HEK293 (cell line): ENCODE measurements at regions not wholly inside any gene's neighbourhood (a gene's known extent, or its start where the extent isn't known, plus 50 kb on each side); places are given as distances from the start of the nearest gene placed in this dataset.

Source experiments
- AEBP2 ChIP-seq: fragments of 450-650 bp; formaldehyde crosslinking; IDR thresholded peaks from 2 replicates; pipeline ENCODE4 v1.5.1; 2016; ENCODE audit warnings: missing biosample characterization, missing genetic modification characterization, borderline replicate concordance
- EGR2 ChIP-seq: fragments of 450-650 bp; formaldehyde crosslinking; IDR thresholded peaks from 2 replicates; pipeline ENCODE4 v1.5.1; 2016; ENCODE audit warnings: low read depth, missing biosample characterization, missing genetic modification characterization
- TCF7L2 ChIP-seq: IDR thresholded peaks from 2 replicates; pipeline ENCODE4 v1.6.1; 2011; ENCODE audit warnings: low read depth, mild to moderate bottlenecking, inconsistent platforms, low read length, moderate library complexity, borderline replicate concordance
- ZNF239 ChIP-seq: fragments of 450-650 bp; formaldehyde crosslinking; IDR thresholded peaks from 2 replicates; pipeline ENCODE4 v1.5.1; 2016; ENCODE audit warnings: missing biosample characterization, missing genetic modification characterization
- ZNF324 ChIP-seq: fragments of 450-650 bp; formaldehyde crosslinking; IDR thresholded peaks from 2 replicates; pipeline ENCODE4 v1.5.1; 2016; ENCODE audit warnings: missing biosample characterization, missing genetic modification characterization
- ZNF473 ChIP-seq: fragments of 450-650 bp; formaldehyde crosslinking; IDR thresholded peaks from 2 replicates; pipeline ENCODE4 v1.5.1; 2017; ENCODE audit warnings: missing biosample characterization, missing genetic modification characterization
- ZNF777 ChIP-seq: fragments of 450-650 bp; formaldehyde crosslinking; IDR thresholded peaks from 2 replicates; pipeline ENCODE4 v1.5.1; 2017; ENCODE audit warnings: missing biosample characterization, missing genetic modification characterization, borderline replicate concordance
- TF ChIP-seq, protein P1 (sequence below): fragments of 450-650 bp; formaldehyde crosslinking; IDR thresholded peaks from 2 replicates; pipeline ENCODE4 v1.5.1; 2016; ENCODE audit warnings: missing biosample characterization, missing genetic modification characterization
- TF ChIP-seq, protein P2 (sequence below): fragments of 450-650 bp; formaldehyde crosslinking; IDR thresholded peaks from 2 replicates; pipeline ENCODE4 v1.5.1; 2016; ENCODE audit warnings: missing biosample characterization, missing genetic modification characterization

DNA sequence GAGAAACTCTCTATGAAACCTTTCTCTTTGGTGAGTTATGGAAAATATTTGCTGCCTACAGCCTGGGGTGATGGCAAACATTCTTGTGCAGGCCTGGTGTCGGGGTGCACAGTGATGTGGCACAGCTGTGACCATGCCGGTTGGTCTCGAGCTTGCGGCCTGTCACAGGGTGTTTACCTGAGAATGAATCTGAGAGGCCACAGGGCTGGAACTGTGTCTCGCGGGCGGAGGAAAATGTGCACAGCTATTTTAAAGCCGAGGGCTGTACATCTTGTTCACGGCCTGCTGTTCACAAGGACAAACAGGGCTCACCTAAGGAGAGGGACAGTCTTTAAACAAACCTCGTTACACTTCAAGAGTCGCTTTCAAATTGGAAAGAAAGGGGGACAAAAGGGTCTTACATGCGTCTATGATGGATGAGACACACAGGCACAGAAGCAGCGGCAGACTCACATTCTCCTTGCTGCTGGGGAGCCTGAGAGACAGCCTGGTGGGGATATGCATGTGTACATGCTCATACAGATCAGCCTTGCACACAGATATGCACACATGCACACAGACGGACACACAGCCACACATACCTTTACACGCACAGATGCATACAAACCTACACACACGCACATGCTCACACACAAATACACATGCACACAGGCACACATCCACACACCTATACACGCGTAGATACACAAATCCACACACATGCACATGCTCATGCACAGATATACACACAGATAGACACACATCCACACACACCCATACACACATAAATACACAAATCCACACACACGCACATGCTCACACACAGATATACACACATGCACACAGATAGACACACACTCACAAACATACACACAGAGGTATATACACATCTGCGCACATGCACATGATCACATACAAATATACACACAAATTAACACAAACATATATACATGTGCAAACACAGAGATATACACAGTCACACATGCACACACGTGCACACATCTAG, 69.6 kb upstream of the FOXA2 start:
- TF ChIP-seq, protein P1, sequence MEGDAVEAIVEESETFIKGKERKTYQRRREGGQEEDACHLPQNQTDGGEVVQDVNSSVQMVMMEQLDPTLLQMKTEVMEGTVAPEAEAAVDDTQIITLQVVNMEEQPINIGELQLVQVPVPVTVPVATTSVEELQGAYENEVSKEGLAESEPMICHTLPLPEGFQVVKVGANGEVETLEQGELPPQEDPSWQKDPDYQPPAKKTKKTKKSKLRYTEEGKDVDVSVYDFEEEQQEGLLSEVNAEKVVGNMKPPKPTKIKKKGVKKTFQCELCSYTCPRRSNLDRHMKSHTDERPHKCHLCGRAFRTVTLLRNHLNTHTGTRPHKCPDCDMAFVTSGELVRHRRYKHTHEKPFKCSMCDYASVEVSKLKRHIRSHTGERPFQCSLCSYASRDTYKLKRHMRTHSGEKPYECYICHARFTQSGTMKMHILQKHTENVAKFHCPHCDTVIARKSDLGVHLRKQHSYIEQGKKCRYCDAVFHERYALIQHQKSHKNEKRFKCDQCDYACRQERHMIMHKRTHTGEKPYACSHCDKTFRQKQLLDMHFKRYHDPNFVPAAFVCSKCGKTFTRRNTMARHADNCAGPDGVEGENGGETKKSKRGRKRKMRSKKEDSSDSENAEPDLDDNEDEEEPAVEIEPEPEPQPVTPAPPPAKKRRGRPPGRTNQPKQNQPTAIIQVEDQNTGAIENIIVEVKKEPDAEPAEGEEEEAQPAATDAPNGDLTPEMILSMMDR = no peak
- no peak for TF ChIP-seq ZNF777 (tag by site-specific recombination)
- TF ChIP-seq TCF7L2 = no peak
- no peak for TF ChIP-seq ZNF473 (tag by site-specific recombination)
- TF ChIP-seq AEBP2 (tag by site-specific recombination) = no peak
- no peak for TF ChIP-seq EGR2 (tag by site-specific recombination)
- no peak for TF ChIP-seq ZNF324
- TF ChIP-seq, protein P2, sequence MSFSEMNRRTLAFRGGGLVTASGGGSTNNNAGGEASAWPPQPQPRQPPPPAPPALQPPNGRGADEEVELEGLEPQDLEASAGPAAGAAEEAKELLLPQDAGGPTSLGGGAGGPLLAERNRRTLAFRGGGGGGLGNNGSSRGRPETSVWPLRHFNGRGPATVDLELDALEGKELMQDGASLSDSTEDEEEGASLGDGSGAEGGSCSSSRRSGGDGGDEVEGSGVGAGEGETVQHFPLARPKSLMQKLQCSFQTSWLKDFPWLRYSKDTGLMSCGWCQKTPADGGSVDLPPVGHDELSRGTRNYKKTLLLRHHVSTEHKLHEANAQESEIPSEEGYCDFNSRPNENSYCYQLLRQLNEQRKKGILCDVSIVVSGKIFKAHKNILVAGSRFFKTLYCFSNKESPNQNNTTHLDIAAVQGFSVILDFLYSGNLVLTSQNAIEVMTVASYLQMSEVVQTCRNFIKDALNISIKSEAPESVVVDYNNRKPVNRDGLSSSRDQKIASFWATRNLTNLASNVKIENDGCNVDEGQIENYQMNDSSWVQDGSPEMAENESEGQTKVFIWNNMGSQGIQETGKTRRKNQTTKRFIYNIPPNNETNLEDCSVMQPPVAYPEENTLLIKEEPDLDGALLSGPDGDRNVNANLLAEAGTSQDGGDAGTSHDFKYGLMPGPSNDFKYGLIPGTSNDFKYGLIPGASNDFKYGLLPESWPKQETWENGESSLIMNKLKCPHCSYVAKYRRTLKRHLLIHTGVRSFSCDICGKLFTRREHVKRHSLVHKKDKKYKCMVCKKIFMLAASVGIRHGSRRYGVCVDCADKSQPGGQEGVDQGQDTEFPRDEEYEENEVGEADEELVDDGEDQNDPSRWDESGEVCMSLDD (tag by site-specific recombination) = no peak
- TF ChIP-seq ZNF239 (tag by site-specific recombination) = no peak
